GM12801 (cell line): ENCODE measurements at regions not wholly inside any gene's neighbourhood (a gene's known extent, or its start where the extent isn't known, plus 50 kb on each side); places are given as distances from the start of the nearest gene placed in this dataset.

Experiments
- CTCF ChIP-seq: IDR thresholded peaks from one replicate; pipeline ENCODE4 v1.5.1; 2011; ENCODE audit warnings: control low read depth; ENCODE audit not compliant: insufficient read length; ENCODE audit errors: extremely low read depth

- TF ChIP-seq CTCF, result no peak
Observed at GRCh38 chr6:19492636-19493405, 344.3 kb upstream of the ID4 start.

- TF ChIP-seq CTCF, result no peak
Observed at GRCh38 chr6:19501737-19502245, 335.4 kb upstream of the ID4 start.

DNA sequence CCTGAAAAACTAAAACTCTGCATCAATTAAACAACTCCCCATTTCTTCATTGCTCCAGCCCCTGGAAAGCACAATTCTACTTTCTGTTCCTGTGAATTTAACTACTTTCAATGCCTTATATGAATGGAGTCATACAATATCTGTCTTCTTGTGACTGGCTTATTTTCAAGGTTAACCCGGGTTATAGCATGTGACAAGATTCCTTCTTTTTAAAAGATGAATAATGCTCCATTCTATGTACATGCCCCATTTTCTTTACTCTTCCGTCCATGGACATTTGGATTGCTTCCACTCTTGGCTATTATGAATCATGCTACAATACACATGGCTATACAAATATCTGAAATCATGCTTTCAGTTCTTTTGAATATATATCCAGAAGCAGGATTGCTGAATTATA, 334.9 kb upstream of the ID4 start:
- no peak for TF ChIP-seq CTCF

GRCh38 chr6:19515939-19516338, 321.2 kb upstream of the ID4 start:
- TF ChIP-seq CTCF, result no peak

DNA sequence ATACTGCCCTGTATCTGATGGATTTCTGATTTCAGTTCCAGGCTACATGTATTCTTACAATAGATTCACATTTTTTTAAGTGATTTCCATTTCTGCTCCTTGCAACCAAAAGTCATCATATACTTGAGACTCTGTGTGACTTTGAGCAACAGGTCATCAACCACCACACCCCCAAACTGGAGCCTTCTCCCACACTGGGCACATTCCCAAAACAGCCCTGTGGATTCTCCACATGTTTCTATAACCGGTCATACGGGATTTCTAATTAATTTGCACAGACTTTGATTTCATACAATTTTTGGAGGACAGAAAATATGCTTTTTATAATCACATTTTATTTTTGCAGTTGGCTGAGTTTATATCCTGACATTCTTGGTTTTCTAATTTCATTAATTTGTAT, 317.2 kb upstream of the ID4 start:
- no peak for TF ChIP-seq CTCF

GRCh38 chr6:19524366-19525186, 312.6 kb upstream of the ID4 start:
- no peak for TF ChIP-seq CTCF

- no peak for TF ChIP-seq CTCF
Observed at GRCh38 chr6:19525673-19526072, 311.5 kb upstream of the ID4 start.
